K562 (cell line): ENCODE measurements at regions not wholly inside any gene's neighbourhood (a gene's known extent, or its start where the extent isn't known, plus 50 kb on each side); places are given as distances from the start of the nearest gene placed in this dataset.

Experiments
- ATAC-seq: fragments of 200-7000 bp; cut with Tn5 transposase; 3 replicates; pipeline ENCODE4 v1.9.1; 2020; ENCODE audit warnings: moderate library complexity
- BruUV-seq: library from RNA; stranded (reverse); fragments of 400-500 nt; replicated peaks from 2 replicates; lab custom pipeline; 2021; lab: Mats Ljungman, UMichigan
- CTCF ChIA-PET: fragments of 300-600 bp; formaldehyde crosslinking; extraction: SDS; loops from one replicate; lab custom pipeline; 2021; ENCODE audit warnings: low intra/inter-chr PET ratio; lab: Yijun Ruan, JAX
- POLR2A ChIA-PET: fragments of 300-600, 350-650 bp; sonication (Branson Sonifier 250); formaldehyde crosslinking; extraction: SDS; loops from one replicate; lab custom pipeline; 2021; ENCODE audit warnings: antibody characterized with exemption, inconsistent platforms; lab: Yijun Ruan, JAX
- DNase-seq, 4 experiments: peaks; one replicate each; pipeline versions ENCODE4 v3.0.0 to v3.0.0-alpha.2; 2011 to 2018; ENCODE audit warnings: low spot score in 3 of 4, mixed read lengths in 3 of 4; ENCODE audit errors: extremely low read depth in 1 of 4
- FAIRE-seq: peaks from 2 replicates; lab custom pipeline; 2011; peaks lifted over from hg19 to GRCh38; lab: Jason Lieb, UNC
- H2AFZ ChIP-seq: 2 replicates; pipeline ENCODE4 v1.6.0; 2011; ENCODE audit warnings: low read depth, low read length, control low read depth, inconsistent platforms
- H3K27ac ChIP-seq: fragments of 200-600 bp; 3 replicates; pipeline ENCODE4 v1.8.0; 2011; ENCODE audit warnings: low read depth, mild to moderate bottlenecking, control low read depth, inconsistent platforms, low read length, moderate library complexity, mixed read lengths; ENCODE audit errors: extremely low read depth
- H3K27me3 ChIP-seq, 2 experiments: fragments of 300-600 bp in 1 of 2; 2 replicates in 1 of 2; 3 replicates in 1 of 2; pipeline versions ENCODE4 v1.6.0 to v1.8.0; 2011; ENCODE audit warnings: inconsistent platforms in 2 of 2, low read length in 2 of 2, mild to moderate bottlenecking in 1 of 2, mixed read lengths in 1 of 2, moderate library complexity in 1 of 2; ENCODE audit not compliant: control insufficient read depth in 2 of 2, insufficient read depth in 2 of 2
- H3K36me3 ChIP-seq: fragments of 300-600 bp; 3 replicates; pipeline ENCODE4 v1.8.0; 2011; ENCODE audit warnings: mild to moderate bottlenecking, low read length, inconsistent platforms; ENCODE audit not compliant: control insufficient read depth, insufficient read depth
- H3K4me1 ChIP-seq, 2 experiments: fragments of 200-600 bp in 1 of 2; replicated peaks in 1 of 2; 2 replicates in 1 of 2; 3 replicates in 1 of 2; pipeline versions ENCODE4 v1.5.1 to v1.8.0; 2011; ENCODE audit warnings: inconsistent platforms in 2 of 2, low read length in 2 of 2, mild to moderate bottlenecking in 1 of 2, mixed read lengths in 1 of 2, moderate library complexity in 1 of 2; ENCODE audit not compliant: control insufficient read depth in 2 of 2, insufficient read depth in 2 of 2
- H3K4me2 ChIP-seq: 2 replicates; pipeline ENCODE4 v1.6.1; 2011; ENCODE audit warnings: low read length, control low read depth, inconsistent platforms, mixed read lengths; ENCODE audit not compliant: insufficient read depth
- H3K4me3 ChIP-seq: fragments of 200-600 bp; sonication (generic), shearing (Covaris generic); 2 replicates; pipeline ENCODE4 v1.5.1; 2016; ENCODE audit warnings: control low read depth, inconsistent platforms
- H3K79me2 ChIP-seq: fragments of 200-600 bp; 3 replicates; pipeline ENCODE4 v1.8.0; 2011; ENCODE audit warnings: low read length, inconsistent platforms; ENCODE audit not compliant: control insufficient read depth, insufficient read depth
- H3K9ac ChIP-seq, 2 experiments: 2 replicates each; pipeline versions ENCODE4 v1.6.0 to v1.6.1; 2011; ENCODE audit warnings: low read depth in 2 of 2, low read length in 2 of 2, control low read depth in 1 of 2, inconsistent platforms in 1 of 2, mild to moderate bottlenecking in 1 of 2, mixed read lengths in 1 of 2; ENCODE audit not compliant: insufficient read depth in 1 of 2
- H3K9me1 ChIP-seq: one replicate; pipeline ENCODE4 v1.6.0; 2011; ENCODE audit warnings: inconsistent platforms, mild to moderate bottlenecking, low read length, moderate library complexity; ENCODE audit not compliant: control insufficient read depth, insufficient read depth
- H3K9me3 ChIP-seq: replicated peaks from 2 replicates; pipeline ENCODE4 v1.5.1; 2011; ENCODE audit warnings: low read depth, low read length, inconsistent platforms; ENCODE audit not compliant: control insufficient read depth, insufficient read depth
- H4K20me1 ChIP-seq: replicated peaks from 2 replicates; pipeline ENCODE4 v1.6.1; 2011; ENCODE audit warnings: low read length, inconsistent platforms, mixed read lengths; ENCODE audit not compliant: control insufficient read depth, insufficient read depth
- CBX3 ChIP-seq, 2 experiments: IDR thresholded peaks; 1 replicate in 1 of 2; 2 replicates in 1 of 2; pipeline ENCODE4 v1.6.1; 2012; ENCODE audit warnings: inconsistent platforms in 2 of 2, low read length in 2 of 2, borderline replicate concordance in 1 of 2, control low read depth in 1 of 2
- CCNT2 ChIP-seq: IDR thresholded peaks from 2 replicates; pipeline ENCODE4 v1.6.1; 2011; ENCODE audit warnings: borderline replicate concordance, low read depth, mild to moderate bottlenecking, moderate library complexity, mixed read lengths, low read length; ENCODE audit not compliant: insufficient read length; ENCODE audit errors: extremely low read depth
- GATAD2B ChIP-seq: fragments of 450-650 bp; IDR thresholded peaks from 2 replicates; pipeline ENCODE4 v1.6.1; 2017; ENCODE audit warnings: mild to moderate bottlenecking, borderline replicate concordance
- HNRNPL ChIP-seq: fragments of 200-400 bp; formaldehyde crosslinking; IDR thresholded peaks from 2 replicates; pipeline ENCODE4 v1.6.1; 2017; ENCODE audit warnings: low read depth, mild to moderate bottlenecking, low read length
- RBM25 ChIP-seq: fragments of 200-400 bp; formaldehyde crosslinking; IDR thresholded peaks from 2 replicates; pipeline ENCODE4 v1.6.1; 2018; ENCODE audit warnings: low read length, low read depth, moderate library complexity; ENCODE audit not compliant: severe bottlenecking
- RUNX1 ChIP-seq: sonication (generic); IDR thresholded peaks from 2 replicates; pipeline ENCODE4 v1.6.1; 2016; ENCODE audit warnings: antibody characterized with exemption, low read depth
- SMAD1 ChIP-seq: fragments of 150-350 bp; IDR thresholded peaks from 2 replicates; pipeline ENCODE4 v1.6.1; 2014; ENCODE audit warnings: low read length, low read depth; ENCODE audit not compliant: partially characterized antibody
- SMAD4 ChIP-seq: fragments of 250-450 bp; sonication (Bioruptor Pico); conservative IDR thresholded peaks from 2 replicates; pipeline ENCODE4 v1.8.0; 2021; ENCODE audit warnings: inconsistent platforms, mild to moderate bottlenecking, moderate library complexity
- STAT5A ChIP-seq: IDR thresholded peaks from 2 replicates; pipeline ENCODE4 v1.6.1; 2012; ENCODE audit warnings: low read length, inconsistent platforms, borderline replicate concordance
- THAP12 ChIP-seq: fragments of 250-450 bp; sonication (Bioruptor Pico); IDR thresholded peaks from 2 replicates; pipeline ENCODE4 v1.9.0; 2021; ENCODE audit warnings: mild to moderate bottlenecking, inconsistent platforms
- TOE1 ChIP-seq, 2 experiments: fragments of 450-650 bp in 1 of 2; sonication (generic) in 1 of 2; formaldehyde crosslinking in 1 of 2; IDR thresholded peaks; 2 replicates each; pipeline versions ENCODE4 v1.7.1 to v1.8.0; 2016 to 2022; ENCODE audit warnings: borderline replicate concordance in 2 of 2, mild to moderate bottlenecking in 2 of 2, antibody characterized with exemption in 1 of 2, inconsistent platforms in 1 of 2, low read depth in 1 of 2, missing genetic modification reagents in 1 of 2, moderate library complexity in 1 of 2
- ZNF764 ChIP-seq: fragments of 250-450 bp; sonication (Bioruptor Pico); IDR thresholded peaks from 2 replicates; pipeline ENCODE4 v1.4.0; 2020; ENCODE audit warnings: low read depth, mild to moderate bottlenecking, moderate library complexity
- WGBS: fragments of 100-300 bp; shearing (Covaris generic); methylation state at CpG from one replicate; pipeline ENCODE4 v1.1.6; 2016; ENCODE audit warnings: low coverage, mixed read lengths; ENCODE audit not compliant: insufficient coverage; ENCODE audit errors: missing lambda C conversion rate; 5-methylcytosine and 5-hydroxymethylcytosine counted together
- in situ Hi-C: fragments of 300-500 bp; cut with MboI; formaldehyde crosslinking; loops from 4 replicates; pipeline ENCODE4 v1.15.0; 2018; ENCODE audit warnings: inconsistent platforms, mixed read lengths
- intact Hi-C: fragments of 100-400 bp; cut with micrococcal nuclease; formaldehyde crosslinking; loops from 2 replicates; pipeline ENCODE4 v1.14.2; 2022

DNA sequence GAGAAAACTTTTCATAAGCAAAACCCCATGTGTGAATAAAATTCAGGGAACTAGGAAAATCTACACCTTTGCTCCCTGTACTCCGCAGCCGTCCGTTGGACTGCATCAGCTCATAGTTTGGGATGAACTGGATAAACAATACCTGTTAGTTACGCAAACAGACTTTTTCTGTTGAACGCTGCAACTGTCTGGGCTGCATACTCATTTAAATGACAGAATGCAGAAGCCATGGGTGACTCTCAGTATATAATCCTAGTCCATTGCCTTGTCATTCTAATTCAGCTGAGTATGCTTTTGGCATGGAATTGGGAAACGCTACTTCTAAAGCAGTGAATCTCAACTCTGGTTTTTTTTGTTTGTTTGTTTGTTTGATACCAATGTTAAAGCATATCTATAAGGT, 151.6 kb downstream of the SLITRK1 start:
- FAIRE-seq (no peak), ATAC-seq (no peak), DNase-seq (no peak)
- Histone ChIP-seq H3K9me1 (no peaks in the 10 kb centered on the region), H3K4me2 (no peak overlapping the region), H3K9ac (no peak overlapping the region), H3K27ac (no peak overlapping the region), H3K4me1 (no peaks in the 10 kb centered on the region), H3K4me3 (no peak overlapping the region), H3K9me3 (no peaks in the 10 kb centered on the region), H4K20me1 (no peaks in the 10 kb centered on the region), H3K36me3 (no peaks in the 10 kb centered on the region), H2AFZ (no peak overlapping the region), H3K79me2 (no peaks in the 10 kb centered on the region), H3K27me3 (no peaks in the 10 kb centered on the region)
- no peak for TF ChIP-seq RBM25
- no peak for TF ChIP-seq HNRNPL
- TF ChIP-seq STAT5A = no peak
- TF ChIP-seq ZNF764 = no peak
- no peak for TF ChIP-seq SMAD1
- TF ChIP-seq THAP12 (CRISPR knock-in tag) = no peak
- TF ChIP-seq TOE1 (IDR thresholded peaks at IDR 0.05; ENCODE audit: borderline replicate concordance) = no peak
- TF ChIP-seq TOE1 (CRISPR knock-in tag; IDR thresholded peaks at IDR 0.05; ENCODE audit: borderline replicate concordance, low read depth) = no peak
- TF ChIP-seq RUNX1 = no peak
- TF ChIP-seq CBX3 (IDR thresholded peaks at IDR 0.05; ENCODE audit: borderline replicate concordance in 1 of 2, low read length in 2 of 2) = no peak
- no peak for TF ChIP-seq CCNT2
- TF ChIP-seq SMAD4 (CRISPR knock-in tag) = no peak
- no peak for TF ChIP-seq GATAD2B
- WGBS = 3% methylated on average over 4 of the region's 6 CpGs
- BruUV-seq = no TSS peak
- intact Hi-C loops = no loop called here
- in situ Hi-C loops = no loop called here
- CTCF ChIA-PET = no interaction called here
- POLR2A ChIA-PET = no interaction called here
